ENCODE measurements at regions not wholly inside any gene's neighbourhood (a gene's known extent, or its start where the extent isn't known, plus 50 kb on each side); places are given as distances from the start of the nearest gene placed in this dataset.

- Histone ChIP-seq H3K36me3 (ENCODE audit: insufficient read depth, low read length) (no peaks in the 10 kb centered on the region), H3K4me3 (ENCODE audit: low read length) (no peak overlapping the region), H3K4me1 (ENCODE audit: insufficient read depth, low read length) (no peaks in the 10 kb centered on the region), H3K27ac (ENCODE audit: low read depth in 1 of 2, low read length in 2 of 2) (no peak overlapping the region), H3K27me3 (ENCODE audit: control insufficient read depth in 1 of 2, insufficient read depth in 2 of 2, low read length in 2 of 2) (peaks cover 5 to 9% of the 10 kb centered on the region in 2 experiments), H3K9me3 (ENCODE audit: control insufficient read depth in 1 of 2, insufficient read depth in 1 of 2, low read length in 2 of 2) (peaks cover 0 to 8% of the 10 kb centered on the region in 2 experiments)
- ChIA-PET POLR2A (no interaction called here), CTCF (no interaction called here)
- H3K27me3 Mint-ChIP-seq, result peaks cover 40% of the 10 kb centered on the region
- no peak overlapping the region for H3K4me3 Mint-ChIP-seq
- H3K9me3 Mint-ChIP-seq, result no peaks in the 10 kb centered on the region
- intact Hi-C loops (cut with DNase I, micrococcal nuclease), result no loop called here
- H3K27ac Mint-ChIP-seq, result no peak overlapping the region
- no peak for DNase-seq
- TF ChIP-seq CTCF (IDR thresholded peaks at IDR 0.05), result no peak
- no peak for ATAC-seq (ENCODE audit: poor library complexity)
- no peaks in the 10 kb centered on the region for H3K36me3 Mint-ChIP-seq (ENCODE audit: low read depth)
- H3K4me1 Mint-ChIP-seq (ENCODE audit: low read depth), result no peaks in the 10 kb centered on the region
These were observed 355.3 kb upstream of the SMIM21 start for GRCh38 chr18:75782826-75783225.

GRCh38 chr18:75782204-75782603 is 354.7 kb upstream of the SMIM21 start:
- Histone ChIP-seq H3K36me3 (ENCODE audit: insufficient read depth, low read length) (no peaks in the 10 kb centered on the region), H3K27ac (ENCODE audit: low read depth in 1 of 2, low read length in 2 of 2) (no peak overlapping the region), H3K9me3 (ENCODE audit: control insufficient read depth in 1 of 2, insufficient read depth in 1 of 2, low read length in 2 of 2) (peaks cover 0 to 12% of the 10 kb centered on the region in 2 experiments), H3K4me1 (ENCODE audit: insufficient read depth, low read length) (no peaks in the 10 kb centered on the region), H3K4me3 (ENCODE audit: low read length) (no peak overlapping the region), H3K27me3 (ENCODE audit: control insufficient read depth in 1 of 2, insufficient read depth in 2 of 2, low read length in 2 of 2) (peaks cover 5 to 9% of the 10 kb centered on the region in 2 experiments)
- H3K4me3 Mint-ChIP-seq, result no peak overlapping the region
- H3K9me3 Mint-ChIP-seq, result no peaks in the 10 kb centered on the region
- no peaks in the 10 kb centered on the region for H3K36me3 Mint-ChIP-seq (ENCODE audit: low read depth)
- no peak for ATAC-seq (ENCODE audit: poor library complexity)
- H3K27me3 Mint-ChIP-seq, result peaks cover 40% of the 10 kb centered on the region
- intact Hi-C loops (cut with DNase I, micrococcal nuclease), result no loop called here
- no peak for TF ChIP-seq CTCF (IDR thresholded peaks at IDR 0.05)
- H3K4me1 Mint-ChIP-seq (ENCODE audit: low read depth), result no peaks in the 10 kb centered on the region
- H3K27ac Mint-ChIP-seq, result no peak overlapping the region
- ChIA-PET POLR2A (no interaction called here), CTCF (no interaction called here)
- DNase-seq, result no peak

- peaks cover 35% of the 10 kb centered on the region for H3K27me3 Mint-ChIP-seq
- no peaks in the 10 kb centered on the region for H3K4me1 ChIP-seq (ENCODE audit: insufficient read depth, low read length)
- H3K36me3 ChIP-seq (ENCODE audit: insufficient read depth, low read length), result no peaks in the 10 kb centered on the region
- ATAC-seq (ENCODE audit: poor library complexity) (no peak), DNase-seq (no peak)
- H3K4me3 ChIP-seq (ENCODE audit: low read length), result no peak overlapping the region
- intact Hi-C loops (cut with DNase I, micrococcal nuclease), result no loop called here
- H3K36me3 Mint-ChIP-seq (ENCODE audit: low read depth), result no peaks in the 10 kb centered on the region
- H3K9me3 Mint-ChIP-seq, result no peaks in the 10 kb centered on the region
- no peak for TF ChIP-seq CTCF (IDR thresholded peaks at IDR 0.05)
- no peak overlapping the region for H3K27ac Mint-ChIP-seq
- POLR2A ChIA-PET, result no interaction called here
- peaks cover 3 to 5% of the 10 kb centered on the region in 2 experiments for H3K27me3 ChIP-seq (ENCODE audit: control insufficient read depth in 1 of 2, insufficient read depth in 2 of 2, low read length in 2 of 2)
- no peaks in the 10 kb centered on the region for H3K4me1 Mint-ChIP-seq (ENCODE audit: low read depth)
- CTCF ChIA-PET, result no interaction called here
- no peak overlapping the region for H3K27ac ChIP-seq (ENCODE audit: low read depth in 1 of 2, low read length in 2 of 2)
- H3K4me3 Mint-ChIP-seq, result no peak overlapping the region
- H3K9me3 ChIP-seq (ENCODE audit: control insufficient read depth in 1 of 2, insufficient read depth in 1 of 2, low read length in 2 of 2), result peaks cover 0 to 8% of the 10 kb centered on the region in 2 experiments
These were observed 352.4 kb upstream of the SMIM21 start for GRCh38 chr18:75779910-75780309.
